Caco-2 (cell line): ENCODE measurements at regions not wholly inside any gene's neighbourhood (a gene's known extent, or its start where the extent isn't known, plus 50 kb on each side); places are given as distances from the start of the nearest gene placed in this dataset.

ENCODE experiments used
- BruUV-seq: library from RNA; stranded (reverse); fragments of 400-500 nt; replicated peaks from 2 replicates; lab custom pipeline; 2021; lab: Mats Ljungman, UMichigan
- CTCF ChIA-PET: fragments of 300-600 bp; sonication (Branson Sonifier 250); formaldehyde crosslinking; loops from one replicate; lab custom pipeline; 2022; ENCODE audit warnings: antibody characterized with exemption; lab: Charles Lee
- POLR2A ChIA-PET: fragments of 300-600 bp; sonication (Branson Sonifier 250); formaldehyde crosslinking; loops from one replicate; lab custom pipeline; 2022; ENCODE audit warnings: antibody characterized with exemption; lab: Charles Lee
- DNase-seq, 2 experiments: peaks; one replicate each; pipeline versions ENCODE4 v3.0.0 to v3.0.0-alpha.2; 2020 to 2022
- H3K27me3 ChIP-seq: replicated peaks from 2 replicates; pipeline ENCODE4 v1.6.0; 2011; ENCODE audit warnings: low read length; ENCODE audit not compliant: control insufficient read depth, insufficient read depth
- H3K36me3 ChIP-seq: 2 replicates; pipeline ENCODE4 v1.5.1; 2011; ENCODE audit warnings: low read length; ENCODE audit not compliant: control insufficient read depth, insufficient read depth
- H3K4me1 ChIP-seq: fragments of 250-450 bp; sonication (Bioruptor Pico); 2 replicates; pipeline ENCODE4 v1.5.1; 2020; ENCODE audit warnings: mild to moderate bottlenecking
- H3K4me3 ChIP-seq: 2 replicates; pipeline ENCODE4 v1.5.1; 2011; ENCODE audit warnings: low read depth, mild to moderate bottlenecking, control low read depth, low read length
- H3K9me3 ChIP-seq: fragments of 250-450 bp; sonication (Bioruptor Pico); 2 replicates; pipeline ENCODE4 v1.5.1; 2020; ENCODE audit warnings: mild to moderate bottlenecking, moderate library complexity
- H3K27ac Mint-ChIP-seq: one replicate; pipeline ENCODE4 v1.8.0; 2022; ENCODE audit warnings: mixed read lengths; ENCODE audit not compliant: unreplicated experiment
- H3K27me3 Mint-ChIP-seq: one replicate; pipeline ENCODE4 v1.8.0; 2022; ENCODE audit warnings: mixed read lengths; ENCODE audit not compliant: insufficient read depth, unreplicated experiment
- H3K36me3 Mint-ChIP-seq: one replicate; pipeline ENCODE4 v1.8.0; 2022; ENCODE audit warnings: mild to moderate bottlenecking, mixed read lengths; ENCODE audit not compliant: insufficient read depth, unreplicated experiment
- H3K4me1 Mint-ChIP-seq: one replicate; pipeline ENCODE4 v1.8.0; 2022; ENCODE audit warnings: low read depth, mixed read lengths; ENCODE audit not compliant: unreplicated experiment
- H3K4me3 Mint-ChIP-seq: one replicate; pipeline ENCODE4 v1.8.0; 2022; ENCODE audit warnings: mild to moderate bottlenecking, moderate library complexity, mixed read lengths; ENCODE audit not compliant: unreplicated experiment
- H3K9me3 Mint-ChIP-seq: one replicate; pipeline ENCODE4 v1.8.0; 2022; ENCODE audit warnings: mixed read lengths; ENCODE audit not compliant: unreplicated experiment
- intact Hi-C: fragments of 100-400 bp; cut with micrococcal nuclease; formaldehyde crosslinking; loops from one replicate; pipeline ENCODE4 v1.10.0; 2022; ENCODE audit not compliant: unreplicated experiment
- TF ChIP-seq, protein P1 (sequence below), 2 experiments: fragments of 200-600 bp in 1 of 2; IDR thresholded peaks; 1 replicate in 1 of 2; 2 replicates in 1 of 2; pipeline versions ENCODE4 v1.5.1 to v1.8.0; 2011 to 2022; ENCODE audit warnings: antibody characterized with exemption in 1 of 2, control low read depth in 1 of 2, inconsistent platforms in 1 of 2, low read depth in 1 of 2, low read length in 1 of 2, mild to moderate bottlenecking in 1 of 2, moderate library complexity in 1 of 2; ENCODE audit not compliant: insufficient read depth in 1 of 2, severe bottlenecking in 1 of 2, unreplicated experiment in 1 of 2

DNA sequence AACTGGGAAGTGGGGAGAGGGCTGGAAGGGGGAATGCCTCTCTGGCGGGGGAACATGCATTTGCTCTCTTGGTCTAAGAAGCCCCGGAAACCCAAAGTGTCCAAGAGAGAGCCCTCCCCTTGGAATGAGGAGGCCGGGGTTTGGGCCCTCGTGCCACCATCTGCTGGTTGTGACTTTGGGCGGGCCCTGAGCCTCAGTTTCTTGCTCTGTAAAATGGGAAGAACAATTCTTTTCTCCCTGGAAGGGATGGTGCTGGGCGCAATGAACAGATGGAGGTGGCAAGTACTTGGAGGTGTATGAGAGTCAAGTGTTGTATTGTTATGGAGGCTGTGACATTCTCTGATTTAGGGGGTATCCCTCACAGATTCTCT lies 69.9 kb upstream of the TARDBP start:
- H3K4me1 Mint-ChIP-seq = peaks cover 11% of the 10 kb centered on the region
- TF ChIP-seq, protein P1, sequence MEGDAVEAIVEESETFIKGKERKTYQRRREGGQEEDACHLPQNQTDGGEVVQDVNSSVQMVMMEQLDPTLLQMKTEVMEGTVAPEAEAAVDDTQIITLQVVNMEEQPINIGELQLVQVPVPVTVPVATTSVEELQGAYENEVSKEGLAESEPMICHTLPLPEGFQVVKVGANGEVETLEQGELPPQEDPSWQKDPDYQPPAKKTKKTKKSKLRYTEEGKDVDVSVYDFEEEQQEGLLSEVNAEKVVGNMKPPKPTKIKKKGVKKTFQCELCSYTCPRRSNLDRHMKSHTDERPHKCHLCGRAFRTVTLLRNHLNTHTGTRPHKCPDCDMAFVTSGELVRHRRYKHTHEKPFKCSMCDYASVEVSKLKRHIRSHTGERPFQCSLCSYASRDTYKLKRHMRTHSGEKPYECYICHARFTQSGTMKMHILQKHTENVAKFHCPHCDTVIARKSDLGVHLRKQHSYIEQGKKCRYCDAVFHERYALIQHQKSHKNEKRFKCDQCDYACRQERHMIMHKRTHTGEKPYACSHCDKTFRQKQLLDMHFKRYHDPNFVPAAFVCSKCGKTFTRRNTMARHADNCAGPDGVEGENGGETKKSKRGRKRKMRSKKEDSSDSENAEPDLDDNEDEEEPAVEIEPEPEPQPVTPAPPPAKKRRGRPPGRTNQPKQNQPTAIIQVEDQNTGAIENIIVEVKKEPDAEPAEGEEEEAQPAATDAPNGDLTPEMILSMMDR (IDR thresholded peaks at IDR 0.05; ENCODE audit: insufficient read depth in 1 of 2, low read depth in 1 of 2, low read length in 1 of 2, severe bottlenecking in 1 of 2, unreplicated experiment in 1 of 2) = no peak
- H3K27ac Mint-ChIP-seq = no peak overlapping the region
- Histone ChIP-seq H3K4me3 (no peak overlapping the region), H3K27me3 (no peaks in the 10 kb centered on the region; the same call in 1 of the 2 replicates), H3K4me1 (peaks cover 15% of the 10 kb centered on the region), H3K36me3 (no peaks in the 10 kb centered on the region), H3K9me3 (no peaks in the 10 kb centered on the region)
- H3K4me3 Mint-ChIP-seq = no peak overlapping the region
- CTCF ChIA-PET = interaction anchor here (0.6 to 1.0 kb wide), 2 partner anchors 32 to 75 kb away, joined by 3 read pairs; no protein-coding TSS in a partner anchor
- no peaks in the 10 kb centered on the region for H3K36me3 Mint-ChIP-seq
- no peaks in the 10 kb centered on the region for H3K9me3 Mint-ChIP-seq
- POLR2A ChIA-PET = no interaction called here
- no peak for DNase-seq
- no TSS peak for BruUV-seq
- H3K27me3 Mint-ChIP-seq = no peaks in the 10 kb centered on the region
- intact Hi-C loops = no loop called here

DNA sequence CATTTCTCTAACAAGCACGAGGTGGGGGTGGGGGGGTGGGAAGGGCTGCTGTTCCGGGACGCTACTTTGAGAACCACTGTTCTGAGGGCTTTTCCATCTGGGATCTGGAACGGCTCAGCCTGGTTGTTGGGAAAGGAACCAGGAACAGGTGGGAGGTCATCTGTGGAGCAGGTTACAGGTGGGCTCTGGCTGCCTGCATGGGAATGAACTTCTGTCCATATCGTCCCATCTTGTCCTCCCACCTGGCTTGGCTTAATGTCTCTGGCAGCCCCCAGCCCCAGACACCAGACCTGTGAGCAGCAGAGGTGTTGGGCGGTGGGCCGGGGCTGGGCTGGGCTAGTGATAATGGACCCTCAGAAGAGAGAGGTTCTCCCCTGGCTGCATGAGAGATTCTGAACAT lies 69.4 kb upstream of the TARDBP start:
- no peak overlapping the region for H3K4me3 ChIP-seq
- Mint-ChIP-seq H3K9me3 (no peaks in the 10 kb centered on the region), H3K27ac (no peak overlapping the region), H3K4me1 (peaks cover 11% of the 10 kb centered on the region), H3K36me3 (no peaks in the 10 kb centered on the region), H3K4me3 (peak overlapping the region; percentile 61), H3K27me3 (no peaks in the 10 kb centered on the region)
- BruUV-seq = no TSS peak
- CTCF ChIA-PET = no interaction called here
- TF ChIP-seq, protein P1 (IDR thresholded peaks at IDR 0.05; ENCODE audit: insufficient read depth in 1 of 2, low read depth in 1 of 2, low read length in 1 of 2, severe bottlenecking in 1 of 2, unreplicated experiment in 1 of 2) = no peak
- intact Hi-C loops = no loop called here
- H3K36me3 ChIP-seq = no peaks in the 10 kb centered on the region
- H3K4me1 ChIP-seq = peaks cover 10% of the 10 kb centered on the region
- POLR2A ChIA-PET = no interaction called here
- no peak for DNase-seq
- H3K27me3 ChIP-seq = no peaks in the 10 kb centered on the region; the same call in 1 of the 2 replicates
- H3K9me3 ChIP-seq = no peaks in the 10 kb centered on the region

DNA sequence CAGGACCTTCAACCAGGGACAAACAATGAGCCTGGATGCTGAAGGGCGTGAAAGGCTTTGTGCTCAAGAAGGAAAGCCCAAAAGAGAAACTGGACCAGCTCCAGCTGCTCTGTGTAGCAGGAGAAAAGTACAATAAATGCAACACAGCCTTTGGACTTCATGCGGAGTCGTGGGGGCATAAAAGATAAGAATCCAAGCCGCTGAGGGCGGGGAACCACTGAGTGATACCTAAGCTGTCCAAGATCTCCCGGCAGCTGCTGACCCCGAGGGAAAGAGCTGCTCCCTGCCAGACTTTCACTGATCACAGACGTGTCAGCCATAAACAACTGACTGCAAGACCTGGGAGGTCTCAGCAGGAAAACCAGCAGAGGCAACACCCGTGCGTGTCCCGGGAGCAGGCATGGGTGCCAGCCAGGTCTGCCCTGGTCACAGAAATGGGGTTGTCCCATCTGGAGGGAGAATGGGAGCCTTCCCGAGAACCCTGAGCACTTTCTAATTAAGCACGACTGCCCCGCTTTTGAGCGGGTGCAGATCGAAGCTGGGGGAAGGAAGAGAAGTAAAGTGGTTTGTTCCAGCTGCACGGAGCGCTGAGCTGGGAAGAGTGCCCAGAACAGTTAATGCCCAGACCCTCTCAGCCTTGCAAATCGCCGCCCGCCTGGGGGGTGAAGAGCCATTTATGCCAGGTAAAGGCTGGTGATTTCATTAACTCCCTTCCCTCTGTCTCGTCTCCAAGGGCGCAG lies 68.3 kb upstream of the TARDBP start:
- no peaks in the 10 kb centered on the region for H3K9me3 ChIP-seq
- no peaks in the 10 kb centered on the region for H3K36me3 ChIP-seq
- DNase-seq = peak; percentile 32 to 58
- peaks cover 10% of the 10 kb centered on the region for H3K4me1 ChIP-seq
- BruUV-seq = no TSS peak
- no peaks in the 10 kb centered on the region for H3K27me3 Mint-ChIP-seq
- ChIA-PET CTCF (no interaction called here), POLR2A (interaction anchor here (0.6 kb wide), 1 partner anchor 68 kb away, joined by 3 read pairs; no protein-coding TSS in a partner anchor)
- H3K9me3 Mint-ChIP-seq = no peaks in the 10 kb centered on the region
- TF ChIP-seq, protein P1 (IDR thresholded peaks at IDR 0.05; ENCODE audit: insufficient read depth in 1 of 2, low read depth in 1 of 2, low read length in 1 of 2, severe bottlenecking in 1 of 2, unreplicated experiment in 1 of 2) = no peak
- peak overlapping the region; percentile 22 for H3K4me3 ChIP-seq
- H3K27me3 ChIP-seq = no peaks in the 10 kb centered on the region; the same call in 1 of the 2 replicates
- H3K36me3 Mint-ChIP-seq = no peaks in the 10 kb centered on the region
- peak overlapping the region; percentile 61 for H3K4me3 Mint-ChIP-seq
- intact Hi-C loops = loop anchor here (1.0 kb wide), 1 partner anchor 17 kb away; no protein-coding TSS in a partner anchor
- H3K27ac Mint-ChIP-seq = no peak overlapping the region
- H3K4me1 Mint-ChIP-seq = peaks cover 11% of the 10 kb centered on the region
